B cell (primary cell): ENCODE measurements at regions not wholly inside any gene's neighbourhood (a gene's known extent, or its start where the extent isn't known, plus 50 kb on each side); places are given as distances from the start of the nearest gene placed in this dataset.

Experiments
- ATAC-seq: fragments of 200-7000 bp; cut with Tn5 transposase; one replicate; pipeline ENCODE4 v1.10.0; 2021; ENCODE audit warnings: low read depth, mild to moderate bottlenecking, moderate number of reproducible peaks, moderate library complexity
- CTCF ChIA-PET: fragments of 350-600 bp; sonication (Branson Sonifier 250); formaldehyde crosslinking; loops from one replicate; lab custom pipeline; 2021; ENCODE audit warnings: antibody characterized with exemption, inconsistent platforms; lab: Charles Lee
- POLR2A ChIA-PET: fragments of 350-600 bp; sonication (Branson Sonifier 250); formaldehyde crosslinking; loops from one replicate; lab custom pipeline; 2021; ENCODE audit warnings: antibody characterized with exemption; lab: Charles Lee
- DNase-seq: peaks from one replicate; pipeline ENCODE4 v3.0.0; 2013
- H2AFZ ChIP-seq: 2 replicates; pipeline ENCODE4 v1.6.1; 2012; ENCODE audit warnings: mild to moderate bottlenecking, low read depth, low read length; ENCODE audit not compliant: insufficient read depth, poor library complexity, severe bottlenecking
- H3K27ac ChIP-seq, 2 donors: 1 replicate in 1 of 2; 2 replicates in 1 of 2; pipeline ENCODE4 v1.5.1; 2012 to 2013; ENCODE audit warnings: low read length in 2 of 2, mild to moderate bottlenecking in 2 of 2, moderate library complexity in 1 of 2
- H3K27me3 ChIP-seq, 4 experiments: fragments of 200-600 bp in 1 of 4; sonication (generic) in 1 of 4; replicated peaks in 1 of 4; 1 replicate in 2 of 4; 2 replicates in 2 of 4; pipeline versions ENCODE4 v1.6.1 to v1.7.0; 2013 to 2016; ENCODE audit warnings: low read length in 3 of 4, mild to moderate bottlenecking in 2 of 4, mixed read lengths in 1 of 4, moderate library complexity in 1 of 4; ENCODE audit not compliant: insufficient read depth in 4 of 4, control insufficient read depth in 3 of 4; ENCODE audit errors: control extremely low read depth in 1 of 4
- H3K36me3 ChIP-seq, 2 experiments: replicated peaks in 1 of 2; 1 replicate in 1 of 2; 2 replicates in 1 of 2; pipeline versions ENCODE4 v1.6.1 to v1.7.1; 2013; ENCODE audit warnings: low read length in 1 of 2; ENCODE audit not compliant: insufficient read depth in 2 of 2, control insufficient read depth in 1 of 2; ENCODE audit errors: control extremely low read depth in 1 of 2, extremely low read depth in 1 of 2
- H3K4me1 ChIP-seq, 2 donors: fragments of 200-600 bp in 1 of 2; sonication (generic) in 1 of 2; 1 replicate in 1 of 2; 2 replicates in 1 of 2; pipeline versions ENCODE4 v1.5.1 to v1.6.1; 2013 to 2017; ENCODE audit warnings: low read length in 2 of 2; ENCODE audit not compliant: control insufficient read depth in 2 of 2, insufficient read depth in 2 of 2
- H3K4me2 ChIP-seq: replicated peaks from 2 replicates; pipeline ENCODE3; 2012; ENCODE audit warnings: mild to moderate bottlenecking, low read depth, low read length; ENCODE audit not compliant: poor library complexity, severe bottlenecking
- H3K4me3 ChIP-seq, 5 experiments: fragments of 200-600 bp in 1 of 5; sonication (generic) in 1 of 5; 1 replicate in 3 of 5; 2 replicates in 2 of 5; pipeline versions ENCODE4 v1.5.1 to v1.7.0; 2011 to 2016; ENCODE audit warnings: low read length in 4 of 5, mild to moderate bottlenecking in 4 of 5, low read depth in 2 of 5, control low read depth in 1 of 5, moderate library complexity in 1 of 5; ENCODE audit not compliant: insufficient read depth in 1 of 5; ENCODE audit errors: control extremely low read depth in 1 of 5, extremely low read depth in 1 of 5
- H3K79me2 ChIP-seq: fragments of 200-600 bp; sonication (generic); one replicate; pipeline ENCODE4 v1.6.0; 2016; ENCODE audit warnings: low read length; ENCODE audit not compliant: control insufficient read depth, insufficient read depth
- H3K9ac ChIP-seq: fragments of 200-600 bp; sonication (generic); 2 replicates; pipeline ENCODE4 v1.6.1; 2017; ENCODE audit warnings: mild to moderate bottlenecking, low read length, moderate library complexity
- H3K9me3 ChIP-seq, 3 donors: one replicate each; pipeline versions ENCODE4 v1.6.1 to v1.7.1; 2013; ENCODE audit warnings: low read length in 2 of 3; ENCODE audit not compliant: control insufficient read depth in 2 of 3, insufficient read depth in 1 of 3; ENCODE audit errors: control extremely low read depth in 1 of 3
- H4K20me1 ChIP-seq: 2 replicates; pipeline ENCODE4 v1.6.0; 2012; ENCODE audit warnings: mild to moderate bottlenecking, low read length; ENCODE audit not compliant: insufficient read depth, control insufficient read depth, poor library complexity, severe bottlenecking
- H3K27ac Mint-ChIP-seq: one replicate; pipeline ENCODE4 v1.8.0; 2021; ENCODE audit warnings: mixed read lengths
- H3K27me3 Mint-ChIP-seq: one replicate; pipeline ENCODE4 v1.8.0; 2021; ENCODE audit warnings: mixed read lengths
- H3K4me1 Mint-ChIP-seq: one replicate; pipeline ENCODE4 v1.8.0; 2021; ENCODE audit warnings: mixed read lengths
- H3K4me3 Mint-ChIP-seq: one replicate; pipeline ENCODE4 v1.8.0; 2021; ENCODE audit warnings: mixed read lengths
- H3K9me3 Mint-ChIP-seq: one replicate; pipeline ENCODE4 v1.8.0; 2022; ENCODE audit warnings: mixed read lengths; ENCODE audit not compliant: insufficient read depth
- EZH2 ChIP-seq: IDR thresholded peaks from 2 replicates; pipeline ENCODE4 v1.6.1; 2012; ENCODE audit warnings: borderline replicate concordance, low read depth, mild to moderate bottlenecking, moderate library complexity, low read length; ENCODE audit not compliant: insufficient read depth, poor library complexity, severe bottlenecking
- whole genome bisulfite sequencing: methylation state at CpG from one replicate; pipeline ENCODE4 v1.1.5; 2013; ENCODE audit warnings: missing lambda C conversion rate; ENCODE audit not compliant: insufficient coverage; 5-methylcytosine and 5-hydroxymethylcytosine counted together
- intact Hi-C: fragments of 100-400 bp; cut with micrococcal nuclease; formaldehyde crosslinking; loops from one replicate; pipeline ENCODE4 v1.10.0; 2022
- TF ChIP-seq, protein P1 (sequence below): fragments of 200-600 bp; IDR thresholded peaks from one replicate; pipeline ENCODE4 v1.8.0; 2022; ENCODE audit warnings: antibody characterized with exemption, mild to moderate bottlenecking

DNA sequence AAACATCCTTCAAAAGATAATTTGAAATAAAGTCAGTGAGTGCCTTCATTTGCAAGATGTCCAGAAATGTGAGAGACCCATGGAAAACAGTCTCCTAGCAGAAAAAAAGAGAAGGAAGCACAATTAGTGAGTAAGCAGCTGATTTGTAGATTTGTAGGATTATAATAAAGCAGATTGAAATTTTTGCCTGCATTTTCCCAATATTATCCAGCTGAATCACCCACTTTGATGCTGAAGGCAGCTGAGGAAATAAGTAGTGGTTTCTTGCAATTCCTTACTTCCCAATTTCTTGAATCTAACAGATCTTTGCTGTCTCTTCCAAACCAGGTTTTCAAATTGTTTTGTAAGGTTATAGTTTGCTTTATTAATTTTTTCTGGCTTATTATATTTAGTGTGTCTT, 181.4 kb downstream of the GNAT3 start:
- DNase-seq (no peak), ATAC-seq (no peak)
- Histone ChIP-seq H3K4me3 (no peak overlapping the region), H3K79me2 (no peaks in the 10 kb centered on the region), H3K4me2 (no peak overlapping the region), H3K36me3 (no peaks in the 10 kb centered on the region), H3K9ac (no peak overlapping the region), H4K20me1 (no peaks in the 10 kb centered on the region), H3K27ac (no peak overlapping the region), H3K9me3 (no peaks in the 10 kb centered on the region), H2AFZ (no peak overlapping the region), H3K27me3 (no peaks in the 10 kb centered on the region), H3K4me1 (no peaks in the 10 kb centered on the region)
- intact Hi-C loops, result no loop called here
- H3K4me1 Mint-ChIP-seq, result no peaks in the 10 kb centered on the region
- ChIA-PET POLR2A (no interaction called here), CTCF (no interaction called here)
- no peaks in the 10 kb centered on the region for H3K27me3 Mint-ChIP-seq
- no peak for TF ChIP-seq EZH2
- TF ChIP-seq, protein P1, sequence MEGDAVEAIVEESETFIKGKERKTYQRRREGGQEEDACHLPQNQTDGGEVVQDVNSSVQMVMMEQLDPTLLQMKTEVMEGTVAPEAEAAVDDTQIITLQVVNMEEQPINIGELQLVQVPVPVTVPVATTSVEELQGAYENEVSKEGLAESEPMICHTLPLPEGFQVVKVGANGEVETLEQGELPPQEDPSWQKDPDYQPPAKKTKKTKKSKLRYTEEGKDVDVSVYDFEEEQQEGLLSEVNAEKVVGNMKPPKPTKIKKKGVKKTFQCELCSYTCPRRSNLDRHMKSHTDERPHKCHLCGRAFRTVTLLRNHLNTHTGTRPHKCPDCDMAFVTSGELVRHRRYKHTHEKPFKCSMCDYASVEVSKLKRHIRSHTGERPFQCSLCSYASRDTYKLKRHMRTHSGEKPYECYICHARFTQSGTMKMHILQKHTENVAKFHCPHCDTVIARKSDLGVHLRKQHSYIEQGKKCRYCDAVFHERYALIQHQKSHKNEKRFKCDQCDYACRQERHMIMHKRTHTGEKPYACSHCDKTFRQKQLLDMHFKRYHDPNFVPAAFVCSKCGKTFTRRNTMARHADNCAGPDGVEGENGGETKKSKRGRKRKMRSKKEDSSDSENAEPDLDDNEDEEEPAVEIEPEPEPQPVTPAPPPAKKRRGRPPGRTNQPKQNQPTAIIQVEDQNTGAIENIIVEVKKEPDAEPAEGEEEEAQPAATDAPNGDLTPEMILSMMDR, result no peak
- H3K27ac Mint-ChIP-seq, result no peak overlapping the region
- H3K9me3 Mint-ChIP-seq, result no peaks in the 10 kb centered on the region
- H3K4me3 Mint-ChIP-seq, result no peak overlapping the region

DNA sequence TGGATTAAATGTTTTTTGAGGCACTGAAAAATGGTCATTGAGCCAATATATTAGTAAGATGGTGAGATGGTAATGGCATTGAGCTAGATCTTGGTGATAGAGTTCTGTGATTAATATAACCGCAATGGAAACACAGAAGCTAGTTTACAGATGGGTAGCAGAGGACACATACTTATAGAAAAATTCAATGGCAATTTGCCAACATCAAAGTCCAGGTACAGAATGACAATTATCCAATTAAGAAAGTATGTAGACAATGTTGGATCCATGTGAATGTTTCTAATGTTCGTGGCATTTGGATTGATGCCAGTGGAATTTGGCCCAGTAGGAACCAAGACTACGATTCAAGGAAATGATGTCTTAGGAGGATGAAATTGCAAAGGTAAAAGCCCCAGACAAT, 187.8 kb downstream of the GNAT3 start:
- no peak overlapping the region for H3K4me3 Mint-ChIP-seq
- WGBS, result 80% methylated on average over 1 of the region's 3 CpGs
- H3K79me2 ChIP-seq, result no peaks in the 10 kb centered on the region
- intact Hi-C loops, result no loop called here
- no peak for ATAC-seq
- no peak overlapping the region for H3K4me2 ChIP-seq
- no peaks in the 10 kb centered on the region for H3K4me1 ChIP-seq
- H3K36me3 ChIP-seq, result no peaks in the 10 kb centered on the region
- H3K27ac ChIP-seq, result no peak overlapping the region
- H3K4me3 ChIP-seq, result no peak overlapping the region
- H3K4me1 Mint-ChIP-seq, result no peaks in the 10 kb centered on the region
- no peaks in the 10 kb centered on the region for H3K9me3 ChIP-seq
- no peaks in the 10 kb centered on the region for H3K27me3 ChIP-seq
- no peaks in the 10 kb centered on the region for H3K9me3 Mint-ChIP-seq
- TF ChIP-seq EZH2, result no peak
- TF ChIP-seq, protein P1, result no peak
- H2AFZ ChIP-seq, result no peak overlapping the region
- no peaks in the 10 kb centered on the region for H3K27me3 Mint-ChIP-seq
- H3K27ac Mint-ChIP-seq, result no peak overlapping the region
- ChIA-PET POLR2A (no interaction called here), CTCF (no interaction called here)
- no peaks in the 10 kb centered on the region for H4K20me1 ChIP-seq
- H3K9ac ChIP-seq, result no peak overlapping the region
- DNase-seq, result no peak
